ENCODE measurements at regions not wholly inside any gene's neighbourhood (a gene's known extent, or its start where the extent isn't known, plus 50 kb on each side); places are given as distances from the start of the nearest gene placed in this dataset.
A peak's percentile ranks its signal among the peaks of the same experiment; 100 is the strongest.

DNA sequence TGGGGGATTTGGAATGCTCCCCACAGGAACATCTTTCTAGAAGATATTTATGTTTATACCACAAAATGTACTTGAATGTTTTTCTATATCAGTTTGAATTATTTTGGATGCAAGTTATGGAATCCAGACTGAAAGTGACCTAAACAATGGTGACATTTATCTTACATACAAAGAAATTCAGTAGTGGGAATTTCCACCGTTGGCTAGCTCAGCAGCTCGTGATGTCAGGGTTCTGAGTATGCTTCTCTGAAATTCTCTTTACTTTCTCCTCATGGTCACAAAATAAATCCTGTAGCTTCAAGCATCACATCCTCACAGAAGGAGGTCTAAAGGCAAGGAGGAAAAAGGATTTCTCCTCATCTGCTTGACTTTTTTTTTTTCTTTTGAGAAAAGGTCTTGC is 105.3 kb downstream of the AKAIN1 start:
- no peak for DNase-seq

DNA sequence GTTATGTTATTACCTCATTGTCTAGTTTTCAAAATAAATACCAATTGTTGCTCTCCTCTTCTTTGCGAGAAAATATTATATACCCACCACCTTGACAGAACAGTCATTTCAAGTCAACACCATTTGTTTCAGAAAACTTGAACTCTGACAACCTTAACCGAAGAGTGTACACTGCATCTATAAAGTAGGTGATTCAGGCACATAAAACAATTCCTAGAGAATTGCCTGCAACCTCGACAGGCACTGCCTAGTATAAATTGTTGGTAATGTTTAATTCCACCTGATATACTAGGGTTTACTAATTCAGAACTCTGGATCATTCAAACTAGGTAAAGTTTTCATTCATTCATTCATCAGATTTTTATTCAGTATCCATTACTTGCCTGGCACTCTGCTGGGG is 121.8 kb downstream of the AKAIN1 start:
- no peak for DNase-seq

DNA sequence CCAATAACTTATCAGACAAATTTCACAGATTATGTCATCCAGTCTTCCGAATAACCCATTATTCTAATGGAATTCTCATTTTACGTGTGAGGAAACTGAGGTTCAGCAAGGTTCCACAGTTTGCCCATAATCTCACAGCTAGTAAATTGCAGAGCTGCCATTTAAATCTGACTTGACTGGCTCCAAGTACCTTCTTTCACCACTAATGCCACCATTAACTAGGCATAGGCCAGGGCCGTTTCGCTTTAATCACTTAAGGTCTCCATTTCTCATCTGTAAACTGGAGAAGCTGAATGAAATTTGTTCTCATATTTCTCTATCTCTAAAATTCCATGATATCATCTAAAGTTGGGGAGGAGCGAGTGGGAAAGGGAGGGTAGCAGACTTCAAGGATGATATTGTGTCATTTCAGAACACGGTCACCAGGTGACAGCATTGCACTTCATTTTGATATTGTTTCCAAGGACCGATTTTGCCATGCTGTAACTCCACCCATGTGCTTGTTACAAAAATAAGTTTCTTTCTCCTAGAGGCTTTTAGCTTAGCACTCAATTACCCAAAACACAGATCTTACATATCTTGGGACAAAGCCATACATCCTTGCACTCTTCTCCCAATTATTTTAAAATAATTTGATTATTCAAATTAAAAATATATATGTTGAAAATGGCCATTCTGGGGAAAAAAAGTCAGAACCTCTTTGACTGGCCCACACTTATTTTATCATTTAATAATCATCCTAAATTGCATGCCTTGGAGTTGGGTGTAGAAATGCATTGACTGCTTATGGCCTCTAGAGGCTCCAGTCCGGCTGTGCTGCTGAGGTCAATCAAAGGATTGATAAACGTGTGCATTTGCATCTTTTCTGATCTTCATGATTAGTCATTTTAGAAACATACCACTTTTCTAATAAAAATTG is 123.8 kb downstream of the AKAIN1 start:
- peak; percentile 24 for DNase-seq

DNA sequence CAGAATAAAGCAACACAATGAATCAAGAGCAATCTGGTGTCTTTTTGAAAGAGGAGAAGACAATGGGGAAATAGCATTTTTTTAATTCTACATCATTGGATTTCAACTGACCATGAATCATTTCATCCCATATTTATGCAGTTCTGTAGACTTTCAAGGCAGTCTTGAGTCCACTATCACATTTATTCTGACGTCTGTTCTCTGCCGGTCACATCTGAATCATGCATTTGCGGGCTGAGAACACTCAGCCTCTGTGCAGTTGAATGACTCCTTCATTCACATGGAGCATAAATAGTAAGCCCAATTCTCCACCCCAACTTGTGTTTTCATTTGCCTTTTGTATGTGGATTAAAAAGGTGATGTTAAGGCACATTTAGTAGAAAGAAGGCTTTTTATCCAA is 128.2 kb downstream of the AKAIN1 start:
- no peak for DNase-seq

DNA sequence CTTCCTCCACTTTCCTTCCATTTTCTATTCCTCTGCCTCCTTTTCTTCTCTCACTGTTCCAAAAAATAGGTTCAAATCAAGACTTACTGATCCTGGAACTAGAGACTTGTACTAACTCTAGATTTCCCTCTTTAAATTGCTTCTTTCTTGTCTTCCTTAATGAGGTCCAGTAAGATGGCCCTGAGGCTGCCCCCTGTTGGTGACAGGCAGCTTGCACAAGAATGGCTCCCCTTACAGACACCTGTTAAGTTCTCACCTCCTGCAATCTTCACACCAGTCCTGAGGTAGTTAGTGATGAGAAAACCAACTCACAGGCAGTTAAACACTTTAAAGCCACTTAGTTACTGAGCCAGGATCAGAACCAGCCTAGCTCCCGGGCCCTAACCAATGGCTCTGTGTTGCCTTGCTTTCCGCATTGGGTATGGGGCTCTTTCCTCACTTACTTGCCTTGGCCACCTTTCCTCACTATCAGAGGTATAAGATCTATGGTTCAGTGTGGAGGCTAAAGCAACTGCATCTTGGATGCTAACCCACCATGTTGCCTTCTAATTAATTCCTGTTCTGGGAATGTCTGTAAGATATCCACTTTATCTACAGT is 130.6 kb downstream of the AKAIN1 start:
- DNase-seq: peak; percentile 14

DNA sequence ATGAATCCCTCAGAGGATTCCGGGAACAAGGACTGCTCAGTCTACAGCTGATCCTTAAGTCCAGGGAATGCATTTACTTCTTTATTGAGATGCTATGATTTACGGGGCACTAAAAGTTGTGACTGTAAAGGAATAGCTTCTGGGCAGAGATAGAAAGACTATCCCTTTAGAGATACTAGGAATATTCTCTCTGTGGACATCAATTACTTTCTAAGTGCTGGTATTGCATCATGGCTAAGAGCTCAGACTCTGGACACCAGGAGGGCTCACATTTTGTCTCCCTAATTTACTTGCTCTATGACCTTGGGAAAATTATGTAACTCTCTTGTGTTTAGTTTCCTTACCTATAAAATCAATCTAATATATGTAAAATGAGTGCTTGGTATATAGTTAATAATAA is 131.4 kb downstream of the AKAIN1 start:
- no peak for DNase-seq

DNA sequence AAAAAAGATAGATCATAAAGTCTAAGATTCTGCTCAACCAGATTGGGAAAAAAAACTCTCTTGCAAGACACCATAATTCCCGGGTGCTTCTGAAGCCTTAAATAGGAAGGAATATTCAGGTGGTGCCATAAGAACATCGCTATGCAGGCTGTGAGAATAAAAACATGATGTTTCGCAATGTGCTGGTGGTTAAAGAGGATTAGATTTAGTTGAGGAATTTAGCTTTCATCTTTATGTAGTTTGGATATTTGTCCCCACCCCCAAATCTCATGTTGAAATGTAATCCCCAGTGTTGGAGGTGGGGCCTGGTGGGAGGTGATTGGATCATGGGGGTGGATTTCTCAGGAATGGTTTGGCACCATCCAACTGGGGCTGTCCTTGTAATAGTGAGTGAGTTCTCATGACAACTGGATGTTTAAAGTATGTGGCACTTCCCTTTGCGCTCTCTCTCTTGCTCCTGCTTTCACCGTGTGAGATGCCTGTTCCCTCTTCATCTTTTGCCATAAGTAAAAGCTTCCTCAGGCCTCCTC is 132.2 kb downstream of the AKAIN1 start:
- no peak for DNase-seq

DNA sequence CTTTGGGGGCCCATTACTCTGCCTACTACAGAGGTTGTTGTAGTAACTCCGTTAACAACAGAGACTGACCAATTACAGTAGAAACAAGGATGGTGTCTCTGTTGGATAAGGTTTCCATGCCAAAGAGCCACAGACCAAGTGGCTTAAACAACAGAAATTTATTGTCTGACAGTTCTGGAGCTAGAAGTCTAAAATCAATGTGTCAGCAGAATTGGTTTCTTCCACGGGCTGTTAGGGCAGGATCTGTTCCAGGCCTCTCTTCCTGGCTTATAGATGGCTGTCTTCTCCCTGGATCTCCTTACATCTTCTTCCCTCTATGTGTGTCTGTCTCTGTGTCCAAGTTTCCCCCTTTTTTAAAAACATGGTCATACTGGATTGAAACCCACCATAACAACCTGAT is 135.3 kb downstream of the AKAIN1 start:
- no peak for DNase-seq

DNA sequence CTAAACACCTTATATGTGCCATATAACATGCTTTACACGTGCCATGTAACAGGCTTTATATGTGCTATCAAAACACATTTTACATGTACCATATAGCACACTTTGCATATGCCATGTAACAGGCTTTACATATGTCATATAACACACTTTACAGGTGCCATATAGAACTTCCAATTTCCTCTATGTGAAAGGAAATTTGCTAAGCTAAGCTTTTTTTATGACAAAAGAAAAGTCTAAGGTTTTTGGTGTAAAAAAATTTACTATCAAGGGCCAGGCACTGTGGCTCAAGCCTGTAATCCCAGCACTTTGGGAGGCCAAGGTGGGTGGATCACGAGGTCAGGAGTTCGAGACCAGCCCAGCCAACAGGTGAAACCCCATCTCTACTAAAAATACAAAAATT is 136.5 kb downstream of the AKAIN1 start:
- no peak for DNase-seq

DNA sequence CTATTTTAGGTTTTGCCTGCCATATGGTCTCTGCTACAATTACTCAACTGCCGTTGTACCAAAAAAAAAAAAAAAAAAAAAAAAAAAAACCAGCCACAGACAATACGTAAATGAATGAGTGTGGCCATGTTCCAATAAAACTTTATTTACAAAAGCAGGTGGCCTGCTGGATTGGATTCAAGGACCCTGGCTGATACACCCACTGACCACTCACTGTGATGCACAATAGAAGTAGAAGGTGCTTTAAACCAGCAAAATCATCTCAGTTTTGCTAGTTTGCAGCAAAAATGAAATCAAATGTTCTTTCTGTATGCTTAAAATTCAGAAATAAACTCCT is 137.4 kb downstream of the AKAIN1 start:
- DNase-seq: no peak

DNA sequence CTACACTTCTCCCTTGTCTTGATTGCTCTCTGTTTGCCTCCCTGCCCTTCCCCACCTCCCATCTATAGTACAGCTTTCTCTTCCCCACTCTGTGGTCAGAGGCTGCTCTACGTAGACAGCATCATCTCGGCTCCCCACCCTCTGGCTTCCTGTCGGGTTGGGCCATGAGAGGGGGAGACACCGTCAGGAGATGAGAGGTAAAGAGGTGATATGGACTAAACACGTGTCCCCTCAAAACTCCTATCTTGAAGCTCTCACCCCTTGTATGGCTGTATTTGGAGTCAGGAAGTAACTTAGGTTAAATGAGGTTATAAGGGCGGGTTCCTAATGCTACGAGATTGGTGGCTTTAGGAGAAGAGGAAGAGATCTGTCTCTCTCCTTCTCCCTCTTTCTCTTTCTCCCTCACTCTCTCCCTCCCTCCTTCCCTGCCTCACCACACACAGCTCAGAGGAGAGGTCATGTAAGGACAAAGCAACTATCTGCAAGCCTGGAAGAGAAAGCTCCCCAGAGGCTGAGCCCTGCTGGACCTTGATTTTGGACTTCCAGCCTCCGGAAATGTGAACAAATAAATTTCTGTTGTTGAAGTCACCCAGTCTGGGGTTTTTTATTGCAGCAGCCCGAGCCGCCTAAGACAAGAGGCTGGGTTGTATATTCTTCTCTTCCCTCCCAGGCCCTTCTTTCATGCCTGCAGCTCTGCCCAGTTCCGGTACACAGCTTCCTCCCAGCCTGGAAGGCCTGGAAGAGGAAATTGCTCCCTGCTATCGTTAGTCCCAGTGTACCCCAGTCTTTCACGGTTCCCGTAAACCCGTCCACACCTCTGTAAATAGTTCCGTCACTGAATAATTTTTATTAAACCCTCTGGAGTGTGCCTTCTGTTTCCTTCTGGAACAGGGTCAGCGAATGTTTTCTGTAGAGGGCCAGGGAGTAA is 138.0 kb downstream of the AKAIN1 start:
- peak; percentile 23 for DNase-seq

DNA sequence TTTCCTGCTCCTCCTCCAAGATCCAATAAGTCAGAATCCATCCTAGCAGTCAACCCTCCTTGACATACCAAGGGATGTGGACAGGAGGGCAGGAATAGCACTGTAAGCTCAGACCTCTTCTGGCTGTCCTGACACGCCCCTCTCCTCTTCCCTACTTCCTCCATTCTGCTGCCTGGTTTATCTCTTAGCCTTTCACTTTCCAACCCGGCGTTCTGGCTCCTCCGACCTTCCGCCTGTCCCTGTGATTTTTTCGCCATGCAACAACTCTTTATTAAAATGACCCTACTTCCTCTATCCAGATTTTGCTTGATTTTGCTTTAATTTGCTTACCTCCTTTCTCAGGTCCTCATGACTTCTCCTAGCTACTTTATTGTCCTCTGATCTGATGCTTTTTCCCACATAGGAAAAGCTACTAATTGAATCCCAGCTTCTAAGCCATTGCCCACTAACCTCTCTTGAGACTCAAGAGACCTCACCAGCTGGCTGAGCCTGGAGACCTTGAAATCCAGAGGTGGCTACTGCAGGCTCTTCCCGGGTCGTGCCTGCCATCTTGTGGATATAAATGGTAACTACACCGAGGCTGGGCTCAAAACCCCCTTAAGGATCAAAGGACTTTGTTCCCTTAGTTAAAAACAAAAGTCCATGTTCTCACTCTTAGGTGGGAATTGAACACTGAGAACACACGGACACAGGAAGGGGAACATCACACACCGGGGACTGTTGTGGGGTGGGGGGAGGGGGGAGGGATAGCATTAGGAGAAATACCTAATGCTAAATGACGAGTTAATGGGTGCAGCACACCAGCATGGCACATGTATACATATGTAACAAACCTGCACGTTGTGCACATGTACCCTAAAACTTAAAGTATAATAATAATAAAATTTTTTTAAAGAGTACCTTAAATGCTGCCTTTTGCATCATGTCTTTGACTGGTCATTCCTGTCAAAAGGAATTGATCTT is 139.4 kb downstream of the AKAIN1 start:
- peak; percentile 49 for DNase-seq

DNA sequence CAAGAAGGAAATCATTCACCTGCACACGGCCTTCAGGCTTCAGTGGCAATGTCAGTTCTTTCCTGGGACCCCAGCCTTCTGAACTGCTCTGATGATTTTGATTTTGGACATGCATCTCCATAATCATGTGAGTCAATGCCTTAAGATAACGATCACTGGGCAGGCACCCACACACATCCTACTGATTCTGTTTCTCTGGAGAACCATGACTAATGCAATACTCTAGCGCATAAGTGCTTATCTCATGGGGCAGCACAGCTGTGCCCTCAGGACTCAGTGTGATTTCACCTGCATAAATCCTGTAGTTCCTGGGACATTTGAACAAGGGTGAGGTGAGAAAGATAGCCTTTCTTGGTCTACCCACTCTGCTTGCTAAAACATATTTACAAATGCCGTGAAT is 144.6 kb downstream of the AKAIN1 start:
- DNase-seq: no peak

DNA sequence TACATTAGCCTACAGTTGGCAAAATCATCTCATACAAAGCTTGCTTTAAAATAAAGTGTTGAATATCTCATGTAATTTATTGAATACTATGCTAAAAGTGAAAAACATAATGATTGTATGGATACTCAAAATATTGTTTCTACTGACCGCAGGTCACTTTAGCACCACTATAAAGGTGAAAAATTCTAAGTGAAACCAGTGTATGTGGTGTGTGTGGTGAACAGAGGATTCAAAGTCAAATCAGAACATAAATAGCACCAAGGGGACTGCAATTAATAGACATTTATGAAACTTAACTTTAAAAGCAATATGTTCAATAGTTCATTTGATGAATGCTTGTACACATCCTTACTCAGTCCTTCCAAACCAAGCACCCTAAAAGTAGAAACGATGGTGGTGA is 145.8 kb downstream of the AKAIN1 start:
- DNase-seq: no peak

DNA sequence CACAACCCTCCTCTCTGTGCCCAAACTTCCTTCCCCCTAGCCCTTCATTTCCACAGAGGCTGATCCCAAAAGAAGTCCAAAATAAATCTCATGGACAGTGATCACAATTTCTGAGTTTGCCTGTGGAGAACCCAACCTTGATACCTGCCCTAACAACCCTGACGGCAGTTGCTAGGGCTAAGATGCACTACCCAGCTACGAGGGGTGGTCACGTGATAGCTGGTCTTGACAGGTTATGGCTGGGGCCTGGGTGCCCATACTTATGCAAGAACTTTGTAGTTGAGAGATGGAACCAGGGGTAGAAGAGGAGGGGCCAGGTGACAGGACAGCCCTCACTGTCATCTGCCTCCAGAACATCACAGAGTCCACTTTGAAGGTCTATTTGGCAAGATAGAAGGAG is 147.9 kb downstream of the AKAIN1 start:
- DNase-seq: no peak

DNA sequence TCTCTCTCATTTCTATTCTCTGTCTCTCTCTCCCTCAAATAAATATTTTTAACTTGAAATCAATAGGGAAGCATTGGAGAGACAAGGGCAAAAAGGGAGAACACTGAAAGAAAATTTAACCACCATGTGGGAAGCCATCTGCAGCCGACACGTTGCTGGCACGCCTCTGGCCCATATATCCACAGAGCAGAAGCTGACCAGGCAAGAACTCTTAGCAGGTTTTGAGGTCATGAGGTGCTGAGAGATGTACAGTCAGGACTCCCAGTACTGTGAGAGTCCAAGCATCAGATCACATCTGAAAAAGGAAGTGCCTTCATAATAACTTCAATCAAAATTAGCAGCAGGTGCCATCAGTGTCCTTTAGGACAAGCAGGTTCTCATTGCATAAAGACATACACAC is 156.6 kb downstream of the AKAIN1 start:
- no peak for DNase-seq

DNA sequence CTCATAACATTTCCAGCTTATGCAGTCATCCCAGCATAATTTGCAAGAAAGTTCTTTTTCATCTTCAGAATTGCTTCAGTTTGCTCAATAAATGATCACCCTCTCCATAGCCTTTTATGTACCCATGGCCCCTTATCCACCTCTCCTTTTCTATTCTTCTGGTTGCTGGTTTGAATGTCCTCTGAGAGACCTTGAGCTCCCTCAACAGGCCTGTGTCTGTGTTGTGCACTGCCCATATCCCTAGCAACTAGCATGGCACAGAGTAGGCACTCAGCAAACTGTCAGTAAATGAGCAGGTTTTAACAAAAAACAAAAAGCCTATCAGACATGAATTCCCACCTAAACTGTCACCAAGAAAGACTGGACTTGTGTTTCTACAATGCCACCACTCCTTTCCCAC is 160.5 kb downstream of the AKAIN1 start:
- DNase-seq: no peak

DNA sequence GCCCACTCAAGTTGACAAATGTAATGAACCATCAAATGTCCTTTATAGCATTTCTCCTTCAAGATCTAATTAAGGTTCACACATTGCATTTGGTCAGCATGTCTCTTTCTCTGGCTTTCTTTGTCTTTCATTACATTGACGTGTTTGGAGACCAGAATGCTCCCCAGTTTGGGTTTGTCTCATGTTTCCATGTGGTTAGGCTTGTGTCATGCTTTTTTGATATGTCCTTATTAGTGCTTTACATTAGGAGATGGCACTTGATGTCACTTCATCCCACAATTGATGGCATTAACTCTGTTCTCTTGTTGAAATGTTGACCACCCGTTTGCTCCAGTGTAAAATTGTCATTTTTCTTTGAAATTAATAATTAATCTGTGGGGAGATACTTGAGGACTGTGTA is 165.8 kb downstream of the AKAIN1 start:
- no peak for DNase-seq

DNA sequence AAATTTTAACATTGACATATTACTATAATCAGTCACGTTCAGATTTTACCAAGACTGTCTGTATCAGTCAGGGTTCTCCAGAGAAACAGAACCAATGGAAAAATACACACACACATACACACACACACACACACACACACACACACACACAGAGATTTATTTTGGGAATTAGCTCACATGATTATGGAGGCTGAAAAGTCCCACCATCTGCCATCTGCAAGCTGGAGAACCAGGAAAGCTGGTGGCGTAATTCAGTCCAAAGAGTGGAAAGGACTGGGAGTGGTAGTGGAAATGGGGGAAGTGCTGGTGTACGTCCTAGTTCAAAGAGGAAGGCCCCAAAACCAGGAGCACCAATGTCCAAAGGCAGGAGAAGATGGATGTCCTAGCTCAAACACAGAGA is 166.4 kb downstream of the AKAIN1 start:
- no peak for DNase-seq

DNA sequence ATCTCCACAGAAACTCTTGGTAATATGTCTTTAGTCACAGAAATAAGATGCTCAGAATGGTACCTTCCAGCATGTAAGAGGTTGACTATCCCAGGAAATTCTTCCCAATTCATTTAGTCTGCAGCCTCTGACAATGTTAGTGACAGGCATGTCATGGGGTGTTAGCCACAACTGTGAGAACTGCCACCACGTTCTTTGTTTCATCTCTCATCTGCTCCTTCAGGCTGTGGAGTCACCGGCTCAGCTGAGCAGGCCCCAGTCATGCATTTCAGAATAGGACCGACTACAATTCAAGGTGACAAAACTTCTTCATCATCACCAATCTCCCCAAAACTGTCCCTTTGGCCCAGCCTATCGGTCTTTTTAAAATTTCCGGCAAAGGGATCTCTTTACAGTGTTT is 167.5 kb downstream of the AKAIN1 start:
- no peak for DNase-seq

DNA sequence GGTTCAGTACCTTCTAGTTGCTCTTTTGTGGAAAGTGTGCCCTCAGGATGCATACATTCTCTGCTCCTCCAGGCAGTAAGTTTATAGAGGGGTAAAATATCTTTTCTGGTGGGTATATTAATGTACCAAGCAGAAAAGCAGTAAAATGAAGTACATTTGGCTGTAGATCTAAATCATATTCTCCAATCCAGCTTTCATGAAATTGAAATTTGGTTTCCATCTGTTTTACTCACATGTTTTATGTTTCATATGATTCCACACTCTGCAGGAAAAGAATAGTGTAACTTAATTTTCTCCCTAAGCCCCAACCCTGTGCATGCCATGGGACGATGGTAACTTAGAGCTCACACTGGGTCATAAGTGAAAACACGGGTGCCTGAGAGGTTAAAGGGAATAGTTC is 172.3 kb downstream of the AKAIN1 start:
- no peak for DNase-seq

DNA sequence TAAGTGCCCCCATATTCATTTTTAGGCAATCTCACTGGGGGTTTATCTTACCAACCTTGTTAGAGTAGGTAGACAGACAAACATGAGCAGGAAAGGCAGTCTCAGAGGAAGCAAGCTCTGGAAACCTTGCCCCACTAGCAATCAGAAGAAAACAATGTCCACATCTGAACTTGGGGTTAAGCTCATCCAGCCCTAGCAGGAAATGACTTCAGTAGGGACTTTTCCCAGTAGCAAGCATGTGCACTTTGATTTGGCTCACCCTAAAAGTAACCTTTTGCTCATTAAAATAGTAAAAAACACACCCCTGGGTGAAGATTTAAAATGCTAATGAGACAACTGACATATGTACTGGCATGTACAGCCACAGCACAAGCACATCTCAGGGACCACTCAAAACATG is 175.5 kb downstream of the AKAIN1 start:
- no peak for DNase-seq
